HG02981 (cell line): ENCODE measurements at regions not wholly inside any gene's neighbourhood (a gene's known extent, or its start where the extent isn't known, plus 50 kb on each side); places are given as distances from the start of the nearest gene placed in this dataset.
"Not testable (repeated sequence)": the region's sequence is repeated elsewhere in the genome, so short reads cannot be mapped to it uniquely, and the experiment has no call there.

Experiments
- ATAC-seq: cut with Tn5 transposase; IDR thresholded peaks from one replicate; pipeline ENCODE4 v1.9.1; 2021; ENCODE audit warnings: mild to moderate bottlenecking, moderate library complexity; ENCODE audit not compliant: unreplicated experiment

DNA sequence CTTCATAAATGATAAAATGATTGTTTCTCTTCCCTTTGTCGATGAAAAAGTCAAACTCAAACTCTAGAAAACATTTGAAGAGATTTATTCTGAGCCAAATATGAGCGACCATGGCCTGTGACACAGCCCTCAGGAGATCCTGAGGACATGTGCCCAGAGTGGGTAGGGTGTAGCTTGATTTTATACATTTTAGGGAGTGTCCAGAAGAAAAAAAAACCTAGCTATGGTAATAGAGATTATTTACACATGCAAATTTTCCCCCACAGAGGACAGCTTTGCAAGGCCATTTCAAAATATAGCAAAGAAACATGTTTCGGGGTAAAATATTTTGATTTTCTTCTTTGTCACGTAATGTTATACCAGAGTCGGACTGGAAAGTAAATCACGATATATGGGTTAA, 92.4 kb upstream of the TRIB2 start:
- no peak for ATAC-seq

DNA sequence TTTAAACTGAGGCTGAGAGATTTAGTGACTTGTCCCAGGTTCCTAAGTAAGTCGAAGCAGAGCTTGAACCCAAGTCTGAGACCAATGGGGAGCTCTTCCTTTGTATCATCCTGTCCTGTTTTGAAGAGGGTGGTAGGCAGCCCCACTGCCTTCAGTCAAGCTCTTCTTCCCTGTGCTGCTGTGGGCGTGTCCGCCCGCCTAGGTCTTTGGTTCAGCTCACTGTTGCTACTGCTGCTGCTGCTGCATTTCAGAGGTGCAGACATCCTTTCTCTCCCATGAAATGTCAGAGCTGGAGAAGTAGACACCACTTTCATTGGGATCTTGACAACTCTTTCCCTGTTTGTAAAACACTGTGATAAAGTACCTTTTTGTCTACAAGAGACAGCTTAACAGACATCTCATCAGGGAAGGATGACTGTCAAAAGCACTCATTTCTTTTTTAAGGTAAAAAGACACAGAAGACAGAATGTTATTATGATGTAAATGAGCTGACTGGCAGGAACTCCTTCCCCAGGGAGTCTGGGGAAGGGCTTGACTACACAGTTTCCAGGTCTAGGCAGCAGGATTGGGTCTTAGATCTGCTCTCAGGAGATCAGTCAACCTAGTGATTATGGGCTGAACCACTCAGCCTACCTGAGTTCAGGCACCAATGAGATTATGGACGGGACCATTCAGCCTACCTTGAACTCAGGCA, 91.7 kb upstream of the TRIB2 start:
- no peak for ATAC-seq

DNA sequence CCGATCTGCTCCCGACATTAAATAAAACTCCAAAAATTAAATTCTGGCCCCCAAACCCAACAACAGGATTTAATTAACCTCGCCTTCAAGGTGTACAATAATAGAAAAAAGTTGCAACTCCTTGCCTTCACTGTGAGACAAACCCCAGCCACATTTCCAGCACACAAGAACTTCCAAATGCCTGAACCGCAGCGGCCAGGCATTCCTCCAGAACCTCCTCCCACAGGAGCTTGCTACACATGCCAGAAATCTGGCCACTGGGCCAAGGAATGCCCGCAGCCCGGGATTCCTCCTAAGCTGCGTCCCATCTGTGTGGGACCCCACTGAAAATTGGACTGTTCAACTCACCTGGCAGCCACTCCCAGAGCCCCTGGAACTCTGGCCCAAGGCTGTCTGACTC, 88.2 kb upstream of the TRIB2 start:
- ATAC-seq = not testable (repeated sequence)

DNA sequence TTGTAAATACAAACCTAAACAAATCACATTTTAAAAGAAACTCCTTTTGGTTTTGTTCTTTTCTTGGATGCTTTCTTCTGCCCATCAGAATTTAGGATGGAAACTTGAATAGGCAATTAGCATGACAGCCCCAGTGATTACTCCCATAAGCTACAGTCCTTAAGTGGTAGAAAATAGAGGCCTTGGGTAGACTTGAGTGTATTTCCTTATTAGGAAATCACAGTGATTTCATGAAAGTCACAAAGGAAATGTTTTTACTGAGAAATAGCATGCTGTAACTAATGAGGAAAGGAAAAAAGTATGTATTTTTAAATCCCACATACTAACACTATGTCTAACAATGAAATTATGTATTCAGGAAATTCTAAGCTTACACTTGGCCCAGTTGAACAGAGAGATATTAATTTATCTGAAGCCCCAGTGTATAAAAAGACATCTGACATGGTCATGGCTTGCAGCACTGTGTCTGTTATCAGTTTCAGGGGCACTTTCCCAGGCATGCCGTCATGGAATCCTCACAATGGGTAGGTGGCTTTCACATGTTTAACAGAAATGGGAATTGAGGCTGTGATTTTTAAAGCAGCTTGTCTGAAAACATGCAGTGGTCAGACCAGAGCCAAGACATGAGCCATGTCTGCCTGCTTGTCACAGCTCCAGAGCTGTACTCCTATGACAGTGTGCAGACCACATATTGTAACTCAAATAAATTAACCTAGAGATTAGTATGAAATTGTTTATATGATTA, 79.7 kb upstream of the TRIB2 start:
- ATAC-seq = no peak

DNA sequence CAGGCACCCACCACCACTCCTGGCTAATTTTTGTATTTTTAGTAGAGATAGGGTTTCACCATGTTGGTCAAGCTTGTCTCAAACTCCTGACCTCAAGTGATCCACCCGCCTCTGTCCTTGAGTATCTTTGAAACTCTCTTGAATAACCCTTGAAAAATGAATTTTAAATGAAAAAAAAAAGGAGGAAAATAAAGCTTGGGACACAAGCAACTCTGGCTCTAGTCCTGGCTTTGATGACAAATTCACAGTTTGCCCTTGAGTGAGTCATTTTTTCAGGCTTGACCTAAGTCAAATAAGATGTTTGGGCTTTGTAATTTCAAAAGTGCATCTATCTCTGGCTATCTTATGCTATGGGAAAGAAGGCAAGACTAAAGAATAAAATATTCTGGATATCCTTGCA, 79.0 kb upstream of the TRIB2 start:
- no peak for ATAC-seq

DNA sequence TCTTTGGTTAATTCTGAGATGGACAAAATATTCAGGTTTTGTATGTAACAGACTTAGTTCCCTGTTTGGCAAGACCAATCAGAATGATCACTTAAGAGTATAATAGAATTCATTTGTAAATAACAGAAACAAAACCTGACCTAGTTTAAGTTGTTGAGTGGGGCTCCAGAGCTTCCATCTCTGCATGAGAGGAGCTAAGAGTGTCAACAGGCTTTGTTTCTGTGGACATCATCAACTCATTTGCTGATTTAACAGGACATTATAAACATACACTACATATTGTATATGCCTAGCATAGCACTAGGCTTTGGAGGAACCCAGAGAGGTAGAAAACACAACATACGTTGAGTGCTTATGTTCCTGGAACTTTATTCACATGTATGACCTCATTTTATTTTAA, 75.3 kb upstream of the TRIB2 start:
- no peak for ATAC-seq

DNA sequence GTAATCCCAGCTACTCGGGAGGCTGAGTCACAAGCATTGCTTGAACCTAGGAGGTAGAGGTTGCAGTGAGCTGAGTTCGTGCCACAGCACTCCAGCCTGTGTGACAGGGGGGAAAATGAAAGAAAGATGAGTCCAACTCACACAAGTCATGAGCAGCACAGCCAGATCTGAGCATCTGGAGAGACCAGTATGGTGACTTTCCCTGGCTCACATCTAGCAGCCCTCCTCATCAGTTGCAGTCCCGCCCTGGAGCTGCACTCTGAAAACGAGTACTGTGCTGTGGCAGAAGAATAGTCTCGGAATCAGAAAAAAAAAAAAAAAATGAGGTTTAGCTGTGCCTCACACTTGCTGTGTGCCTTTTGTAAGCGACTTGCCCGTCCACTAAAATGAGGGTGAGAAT, 74.4 kb upstream of the TRIB2 start:
- no peak for ATAC-seq

DNA sequence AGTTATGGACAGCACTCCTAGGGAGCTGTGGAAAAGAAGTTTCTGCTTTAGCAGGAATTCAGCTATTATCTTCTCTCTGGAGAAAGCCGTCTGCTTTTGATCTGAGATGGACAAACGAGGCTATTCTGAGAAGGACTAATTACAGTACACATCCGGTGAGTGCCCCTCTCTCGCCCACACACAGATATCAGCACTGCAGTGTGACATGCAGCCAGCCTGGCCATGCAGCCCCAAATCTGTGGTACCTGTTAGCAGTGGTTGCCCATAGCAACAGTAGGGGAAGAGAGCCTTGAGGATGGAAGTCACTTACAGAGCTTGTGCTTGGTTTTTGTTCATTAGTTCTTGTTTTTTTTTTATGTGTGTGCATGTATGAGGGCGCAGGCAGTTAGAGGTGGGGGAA, 73.9 kb upstream of the TRIB2 start:
- ATAC-seq = no peak

DNA sequence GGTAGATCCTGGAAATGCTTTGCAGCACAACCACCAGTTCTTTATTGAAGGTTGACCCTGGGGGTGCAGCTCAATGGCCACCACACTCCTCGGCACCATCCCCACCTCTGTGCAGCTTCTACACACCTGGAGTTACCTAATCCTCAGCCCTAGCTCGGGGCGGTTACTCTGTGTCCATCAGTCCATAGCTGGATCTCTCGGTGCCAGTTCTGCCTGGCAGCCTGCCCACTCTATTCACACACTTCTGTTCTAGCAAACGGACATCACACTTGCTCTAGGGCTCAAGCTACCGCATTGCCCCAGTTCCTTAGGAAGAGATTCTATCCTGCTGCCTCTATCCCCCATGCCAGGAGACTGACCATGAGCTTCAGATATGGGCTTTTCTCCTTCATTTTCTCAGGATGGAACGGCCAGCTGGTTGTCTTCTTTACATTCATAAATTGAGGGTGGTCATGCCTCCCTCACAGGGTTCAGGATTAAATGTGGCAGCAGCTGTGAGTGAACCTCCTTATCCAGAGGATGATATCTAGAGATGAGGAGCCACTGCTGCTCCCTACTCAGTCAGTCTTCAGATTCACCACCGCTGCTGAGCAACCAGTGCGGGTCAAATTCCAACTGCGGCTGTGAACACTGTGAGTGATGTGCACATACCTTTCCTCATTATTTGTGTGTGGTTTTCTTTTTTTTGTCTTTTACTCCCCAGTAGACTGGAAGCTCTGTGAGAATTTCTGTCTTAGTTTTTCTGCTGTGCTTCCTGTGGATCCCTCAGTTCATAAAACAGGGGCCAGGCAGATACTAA, 66.9 kb upstream of the TRIB2 start:
- no peak for ATAC-seq

DNA sequence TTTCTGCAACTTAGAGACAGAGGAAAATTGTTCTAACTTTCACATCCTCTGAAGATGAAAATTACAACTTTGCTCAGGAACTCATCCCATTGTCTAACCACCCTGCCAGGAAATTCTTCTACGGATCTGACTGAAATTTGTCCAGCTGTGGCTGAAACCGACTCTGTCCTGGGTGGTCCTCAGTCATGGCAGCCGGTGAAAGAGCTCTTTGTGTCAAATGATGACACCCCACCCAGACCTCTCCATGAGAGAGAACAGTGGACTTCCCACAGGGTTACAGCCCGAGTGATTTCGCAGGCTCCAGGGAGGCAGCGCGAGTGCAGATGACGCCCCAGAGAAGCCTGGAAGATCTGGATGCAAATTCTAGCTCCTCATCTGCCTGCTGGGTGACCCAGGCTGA, 65.1 kb upstream of the TRIB2 start:
- ATAC-seq = no peak

DNA sequence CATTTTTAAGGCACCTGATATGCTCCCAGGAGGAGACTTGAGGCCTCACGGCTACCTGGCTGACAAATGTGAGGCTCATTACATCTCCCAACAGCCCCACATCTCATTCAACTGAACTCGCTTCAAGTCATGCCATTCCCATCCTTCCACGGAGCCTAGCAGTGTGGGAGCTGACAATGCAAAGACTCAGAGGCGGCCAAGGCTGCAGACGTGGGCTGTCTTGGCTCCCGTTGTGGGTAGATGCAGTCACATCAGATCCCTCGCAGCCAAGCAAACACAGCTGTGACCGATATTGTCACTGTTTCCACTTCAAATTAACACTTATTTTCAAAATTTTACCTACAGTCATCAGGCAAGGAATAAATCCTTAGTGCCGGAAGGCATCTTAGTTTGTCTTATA, 64.0 kb upstream of the TRIB2 start:
- ATAC-seq = no peak

DNA sequence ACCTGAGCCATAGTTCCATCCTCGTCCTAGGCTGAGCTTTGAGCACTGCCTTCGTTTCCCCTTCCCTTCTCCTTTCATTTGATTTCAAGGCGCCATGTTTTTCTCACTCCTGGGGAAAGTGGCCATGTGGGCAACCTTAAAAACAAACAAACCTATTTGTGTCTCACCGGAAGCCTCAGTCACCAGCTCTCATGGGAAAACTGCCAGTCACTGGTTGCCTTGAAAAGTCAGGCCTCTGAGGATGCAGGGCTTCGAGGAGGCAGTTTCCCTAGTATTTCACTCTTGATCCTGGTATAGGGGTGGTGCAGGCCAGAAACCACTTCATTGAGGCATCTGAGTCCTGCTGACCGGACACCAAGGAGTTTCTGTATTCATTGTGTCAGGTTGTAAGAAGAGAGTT, 59.2 kb upstream of the TRIB2 start:
- ATAC-seq = no peak

DNA sequence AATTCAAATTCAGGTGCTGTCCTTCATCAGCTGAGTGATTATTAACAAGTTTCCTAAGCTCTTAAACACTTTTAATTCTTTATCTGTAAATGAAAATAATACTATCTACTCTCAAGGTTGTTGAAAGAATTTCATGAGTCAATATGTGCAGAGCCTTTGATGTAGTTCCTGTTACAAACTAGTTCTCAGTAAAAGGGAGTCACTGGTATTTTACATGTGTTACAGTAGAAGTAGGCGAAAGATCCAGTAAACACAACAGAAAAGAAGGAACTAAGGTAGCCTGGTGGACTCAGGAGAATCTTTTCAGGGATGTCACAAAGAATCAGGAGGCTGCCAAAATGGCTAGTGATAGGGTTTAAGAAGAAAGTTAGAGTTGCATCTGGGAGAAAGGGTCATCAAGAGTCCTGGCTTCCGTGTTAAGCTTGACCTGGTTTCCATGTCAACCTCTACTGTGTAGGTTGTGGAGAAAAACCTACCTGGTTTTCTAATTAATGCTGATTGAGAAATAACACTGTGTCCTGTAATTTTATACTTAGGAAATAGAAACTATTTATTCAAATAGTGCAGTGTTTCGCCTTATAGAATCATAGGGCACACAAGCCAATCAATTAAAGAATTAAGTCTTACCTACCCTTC, 58.3 kb upstream of the TRIB2 start:
- ATAC-seq = no peak

DNA sequence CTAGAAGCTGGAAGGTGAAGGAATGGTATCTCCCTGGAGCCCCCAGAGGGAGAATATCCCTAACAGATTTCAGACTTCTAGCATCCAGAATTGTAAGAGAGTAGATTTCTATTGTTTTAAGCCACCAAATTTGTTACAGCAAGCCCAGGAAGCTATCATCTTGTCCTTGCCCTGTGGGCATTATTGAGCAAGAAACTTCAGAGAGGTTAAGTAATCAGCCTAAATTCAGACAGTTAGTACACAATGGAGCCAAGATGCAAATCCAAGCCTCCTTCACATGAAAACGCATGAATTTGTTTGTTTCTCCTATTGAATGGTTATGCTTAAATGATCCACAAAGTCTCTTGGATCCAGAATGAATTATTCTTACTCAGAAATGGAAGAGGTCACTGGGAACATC, 55.2 kb upstream of the TRIB2 start:
- ATAC-seq = no peak

DNA sequence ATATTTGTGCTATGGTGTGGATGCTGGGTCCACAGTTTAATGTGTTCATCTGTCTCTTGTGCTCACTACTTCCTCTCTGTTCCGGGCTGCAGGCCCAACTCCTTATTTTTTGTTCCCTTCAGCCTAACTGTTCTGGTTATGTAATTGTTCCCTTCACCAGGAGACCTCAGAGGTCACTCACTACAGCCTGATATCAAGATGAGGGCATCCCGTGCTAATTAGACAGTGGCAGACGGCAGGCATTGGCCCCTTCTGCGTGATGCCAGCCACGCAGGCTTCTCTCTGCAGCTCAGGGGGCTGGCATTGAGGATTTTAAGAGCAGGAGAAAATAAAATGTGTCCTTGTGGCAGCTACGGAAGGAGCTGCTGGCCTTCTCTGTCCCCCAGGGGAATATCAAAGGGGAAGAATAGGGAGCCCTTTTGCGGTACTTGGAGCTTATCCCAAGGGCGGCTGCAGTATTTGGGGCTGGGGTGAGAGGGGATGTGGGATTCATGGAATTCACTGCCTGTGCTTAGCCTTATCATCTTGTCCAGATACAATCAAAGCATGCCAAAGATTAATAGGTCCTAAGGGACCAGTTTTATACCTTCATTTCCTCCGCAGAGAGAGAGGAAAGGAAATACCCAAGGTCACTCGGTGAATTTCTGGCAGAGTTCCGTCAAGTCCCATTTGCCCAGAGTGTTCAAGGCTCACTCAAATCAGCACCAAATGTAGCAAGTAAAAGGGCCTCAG, 53.3 kb upstream of the TRIB2 start:
- no peak for ATAC-seq

DNA sequence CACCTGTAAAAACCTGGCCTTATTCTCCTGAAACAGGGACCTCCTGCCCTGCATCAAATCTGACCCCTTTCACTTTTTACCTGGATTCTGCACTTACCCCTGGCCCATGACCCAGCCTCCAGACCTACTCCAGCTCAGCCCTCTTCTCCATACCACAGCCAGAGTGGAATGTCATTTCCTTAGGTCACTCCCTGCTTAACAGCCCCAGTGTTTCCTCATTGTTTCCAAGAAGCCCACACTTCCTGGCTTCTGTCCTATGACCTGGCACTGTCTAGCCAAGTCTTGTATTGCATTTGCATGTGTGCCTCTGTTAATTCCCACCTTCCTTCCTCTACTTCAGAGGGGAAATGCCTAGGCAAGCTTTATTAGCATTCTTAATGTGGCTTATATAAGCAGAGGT, 51.4 kb upstream of the TRIB2 start:
- ATAC-seq = no peak

DNA sequence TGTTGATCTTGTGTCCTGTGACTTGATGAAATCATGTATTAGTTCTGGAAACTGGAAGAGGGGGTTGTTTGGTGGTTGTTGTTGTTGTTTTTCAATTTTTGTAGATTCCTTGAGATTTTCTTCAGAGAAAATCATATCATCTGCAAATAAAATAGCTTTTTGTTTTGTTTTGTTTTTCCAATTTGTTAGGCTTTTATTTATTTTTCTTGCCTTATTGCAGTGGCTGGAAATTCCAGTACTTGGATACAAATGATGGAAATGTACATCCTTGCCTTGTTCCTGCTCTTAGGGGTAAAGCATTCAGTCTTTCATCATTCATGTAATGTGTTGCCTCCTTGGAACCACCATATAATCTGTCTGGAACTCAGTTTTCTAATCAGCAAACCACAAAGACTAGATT, 50.3 kb upstream of the TRIB2 start:
- ATAC-seq = no peak
